ENCODE measurements at regions not wholly inside any gene's neighbourhood (a gene's known extent, or its start where the extent isn't known, plus 50 kb on each side); places are given as distances from the start of the nearest gene placed in this dataset.
"Not testable (repeated sequence)": the region's sequence is repeated elsewhere in the genome, so short reads cannot be mapped to it uniquely, and the experiment has no call there.

GRCh38 chr3:39644176-39644575 is 165.2 kb upstream of the MYRIP start:
- H3K27ac ChIP-seq: no peak overlapping the region
- H3K9me3 ChIP-seq (ENCODE audit: control insufficient read depth, low read length): no peaks in the 10 kb centered on the region
- no peaks in the 10 kb centered on the region for H3K79me2 ChIP-seq
- TF ChIP-seq, protein P1, sequence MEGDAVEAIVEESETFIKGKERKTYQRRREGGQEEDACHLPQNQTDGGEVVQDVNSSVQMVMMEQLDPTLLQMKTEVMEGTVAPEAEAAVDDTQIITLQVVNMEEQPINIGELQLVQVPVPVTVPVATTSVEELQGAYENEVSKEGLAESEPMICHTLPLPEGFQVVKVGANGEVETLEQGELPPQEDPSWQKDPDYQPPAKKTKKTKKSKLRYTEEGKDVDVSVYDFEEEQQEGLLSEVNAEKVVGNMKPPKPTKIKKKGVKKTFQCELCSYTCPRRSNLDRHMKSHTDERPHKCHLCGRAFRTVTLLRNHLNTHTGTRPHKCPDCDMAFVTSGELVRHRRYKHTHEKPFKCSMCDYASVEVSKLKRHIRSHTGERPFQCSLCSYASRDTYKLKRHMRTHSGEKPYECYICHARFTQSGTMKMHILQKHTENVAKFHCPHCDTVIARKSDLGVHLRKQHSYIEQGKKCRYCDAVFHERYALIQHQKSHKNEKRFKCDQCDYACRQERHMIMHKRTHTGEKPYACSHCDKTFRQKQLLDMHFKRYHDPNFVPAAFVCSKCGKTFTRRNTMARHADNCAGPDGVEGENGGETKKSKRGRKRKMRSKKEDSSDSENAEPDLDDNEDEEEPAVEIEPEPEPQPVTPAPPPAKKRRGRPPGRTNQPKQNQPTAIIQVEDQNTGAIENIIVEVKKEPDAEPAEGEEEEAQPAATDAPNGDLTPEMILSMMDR (IDR thresholded peaks at IDR 0.05): no peak
- no peak overlapping the region for H3K9ac ChIP-seq
- H3K4me3 ChIP-seq (ENCODE audit: low read depth, low read length): no peak overlapping the region
- no peak overlapping the region for H3K4me2 ChIP-seq (ENCODE audit: low read length)
- H3K36me3 ChIP-seq (ENCODE audit: control insufficient read depth, insufficient read depth, low read length): no peaks in the 10 kb centered on the region
- no peaks in the 10 kb centered on the region for H3K27me3 ChIP-seq (ENCODE audit: control insufficient read depth, insufficient read depth, low read length)
- no peaks in the 10 kb centered on the region for H3K4me1 ChIP-seq
- H2AFZ ChIP-seq: no peak overlapping the region

GRCh38 chr3:39651256-39651655 is 158.2 kb upstream of the MYRIP start:
- not testable (repeated sequence) for H3K9me3 ChIP-seq (ENCODE audit: control insufficient read depth, low read length); H2AFZ ChIP-seq; H3K9ac ChIP-seq; H3K4me2 ChIP-seq (ENCODE audit: low read length); H3K4me3 ChIP-seq (ENCODE audit: low read depth, low read length); H3K79me2 ChIP-seq; H3K27ac ChIP-seq; H3K4me1 ChIP-seq; H3K36me3 ChIP-seq (ENCODE audit: control insufficient read depth, insufficient read depth, low read length); H3K27me3 ChIP-seq (ENCODE audit: control insufficient read depth, insufficient read depth, low read length)

GRCh38 chr3:39651993-39652739 is 157.2 kb upstream of the MYRIP start:
- no peak overlapping the region for H2AFZ ChIP-seq

GRCh38 chr3:39655718-39656117 is 153.7 kb upstream of the MYRIP start:
- not testable (repeated sequence) for H3K4me2 ChIP-seq (ENCODE audit: low read length); H3K27ac ChIP-seq; H3K79me2 ChIP-seq; H3K4me3 ChIP-seq (ENCODE audit: low read depth, low read length); H3K9me3 ChIP-seq (ENCODE audit: control insufficient read depth, low read length); H3K4me1 ChIP-seq; H3K27me3 ChIP-seq (ENCODE audit: control insufficient read depth, insufficient read depth, low read length); H2AFZ ChIP-seq; H3K9ac ChIP-seq; H3K36me3 ChIP-seq (ENCODE audit: control insufficient read depth, insufficient read depth, low read length)

More at GRCh38 chr3:39651993-39652739, 157.2 kb upstream of the MYRIP start:
- H3K27ac ChIP-seq: no peak overlapping the region
- H3K79me2 ChIP-seq: no peaks in the 10 kb centered on the region
- no peaks in the 10 kb centered on the region for H3K36me3 ChIP-seq (ENCODE audit: control insufficient read depth, insufficient read depth, low read length)
- H3K4me1 ChIP-seq: no peaks in the 10 kb centered on the region
- H3K9ac ChIP-seq: no peak overlapping the region
- no peaks in the 10 kb centered on the region for H3K9me3 ChIP-seq (ENCODE audit: control insufficient read depth, low read length)
- H3K4me2 ChIP-seq (ENCODE audit: low read length): no peak overlapping the region
- no peaks in the 10 kb centered on the region for H3K27me3 ChIP-seq (ENCODE audit: control insufficient read depth, insufficient read depth, low read length)
- TF ChIP-seq, protein P1 (IDR thresholded peaks at IDR 0.05): no peak
- no peak overlapping the region for H3K4me3 ChIP-seq (ENCODE audit: low read depth, low read length)

DNA sequence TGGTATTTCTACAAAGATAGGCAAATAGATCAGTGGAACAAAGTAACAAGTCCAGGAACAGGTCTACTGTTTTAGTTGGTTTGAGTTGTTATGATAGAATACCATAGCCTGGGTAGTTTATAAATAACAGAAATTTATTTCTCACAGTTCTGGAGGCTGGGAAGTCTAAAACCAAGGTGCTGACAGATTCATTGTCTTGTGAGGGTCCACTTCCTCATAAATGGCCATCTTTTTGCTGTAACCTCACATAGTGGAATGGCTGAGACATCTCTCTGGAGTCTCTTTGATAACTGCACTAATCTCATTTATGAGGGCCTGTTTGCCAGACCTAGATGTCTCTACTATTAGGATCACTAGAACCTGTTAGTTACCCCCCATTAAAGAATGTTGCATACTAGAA is 152.3 kb upstream of the MYRIP start:
- H3K4me1 ChIP-seq: no peaks in the 10 kb centered on the region
- TF ChIP-seq, protein P1 (IDR thresholded peaks at IDR 0.05): no peak
- H3K27ac ChIP-seq: no peak overlapping the region
- H3K9ac ChIP-seq: no peak overlapping the region
- no peaks in the 10 kb centered on the region for H3K27me3 ChIP-seq (ENCODE audit: control insufficient read depth, insufficient read depth, low read length)
- H2AFZ ChIP-seq: no peak overlapping the region
- H3K4me2 ChIP-seq (ENCODE audit: low read length): no peak overlapping the region
- no peaks in the 10 kb centered on the region for H3K9me3 ChIP-seq (ENCODE audit: control insufficient read depth, low read length)
- no peaks in the 10 kb centered on the region for H3K79me2 ChIP-seq
- H3K36me3 ChIP-seq (ENCODE audit: control insufficient read depth, insufficient read depth, low read length): no peaks in the 10 kb centered on the region
- no peak overlapping the region for H3K4me3 ChIP-seq (ENCODE audit: low read depth, low read length)

DNA sequence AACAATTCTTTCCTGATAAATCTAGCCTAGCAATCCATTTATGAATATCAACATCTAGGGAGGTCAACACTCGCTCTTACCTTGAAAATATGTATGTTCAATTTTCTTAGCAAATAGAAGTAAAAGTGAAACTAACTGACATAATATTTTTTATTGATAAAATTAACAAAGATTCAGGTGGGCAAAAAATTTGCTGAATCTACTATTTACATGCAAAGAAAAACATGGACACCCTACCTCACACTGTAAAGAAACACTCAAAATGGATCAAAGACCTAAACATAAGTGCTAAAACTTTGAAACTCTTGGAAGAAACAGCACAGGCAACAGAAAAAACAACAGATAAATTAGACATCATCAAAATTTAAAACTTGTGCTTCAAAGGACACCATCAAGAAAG is 151.6 kb upstream of the MYRIP start:
- no peak overlapping the region for H3K4me3 ChIP-seq (ENCODE audit: low read depth, low read length)
- no peaks in the 10 kb centered on the region for H3K4me1 ChIP-seq
- H3K27ac ChIP-seq: no peak overlapping the region
- H3K9me3 ChIP-seq (ENCODE audit: control insufficient read depth, low read length): no peaks in the 10 kb centered on the region
- H3K36me3 ChIP-seq (ENCODE audit: control insufficient read depth, insufficient read depth, low read length): no peaks in the 10 kb centered on the region
- no peak overlapping the region for H2AFZ ChIP-seq
- H3K79me2 ChIP-seq: no peaks in the 10 kb centered on the region
- no peak overlapping the region for H3K9ac ChIP-seq
- no peak overlapping the region for H3K4me2 ChIP-seq (ENCODE audit: low read length)
- H3K27me3 ChIP-seq (ENCODE audit: control insufficient read depth, insufficient read depth, low read length): no peaks in the 10 kb centered on the region
- TF ChIP-seq, protein P1 (IDR thresholded peaks at IDR 0.05): no peak

Measured in parathyroid adenoma (tissue), 2 donors.